ENCODE measurements at regions not wholly inside any gene's neighbourhood (a gene's known extent, or its start where the extent isn't known, plus 50 kb on each side); places are given as distances from the start of the nearest gene placed in this dataset.
"Not testable (repeated sequence)": the region's sequence is repeated elsewhere in the genome, so short reads cannot be mapped to it uniquely, and the experiment has no call there.

DNA sequence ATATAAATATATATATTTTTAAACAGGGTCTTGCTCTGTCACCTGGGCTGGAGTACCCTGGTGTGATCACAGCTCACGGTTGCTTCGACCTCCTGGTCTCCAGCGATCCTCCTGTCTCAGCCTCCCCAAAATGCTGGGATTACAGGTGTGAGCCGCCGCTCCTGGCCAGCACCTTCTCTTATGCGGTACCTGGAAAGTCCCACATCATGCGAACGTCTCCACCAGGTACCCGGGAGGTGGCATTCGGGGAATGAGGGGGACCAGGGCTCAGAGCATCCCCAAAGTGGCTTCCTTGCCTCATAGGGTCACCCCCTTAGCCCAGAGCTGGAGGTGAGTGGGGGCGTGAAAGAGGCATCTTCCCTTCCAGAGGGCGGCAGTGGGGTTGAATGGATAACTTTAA, 84.0 kb upstream of the PPP2R3B start:
- Mint-ChIP-seq H3K9me3 (ENCODE audit: unreplicated experiment) (peaks cover 46% of the 10 kb centered on the region), H3K27ac (ENCODE audit: low read depth, unreplicated experiment) (no peak overlapping the region), H3K27me3 (ENCODE audit: insufficient read depth, unreplicated experiment) (no peaks in the 10 kb centered on the region), H3K36me3 (ENCODE audit: insufficient read depth, unreplicated experiment) (no peaks in the 10 kb centered on the region), H3K4me1 (ENCODE audit: insufficient read depth, unreplicated experiment) (no peaks in the 10 kb centered on the region), H3K4me3 (ENCODE audit: unreplicated experiment) (no peak overlapping the region)
- intact Hi-C loops (cut with micrococcal nuclease): no loop called here
- ChIA-PET POLR2A (no interaction called here), CTCF (no interaction called here)
- TF ChIP-seq, protein P1, sequence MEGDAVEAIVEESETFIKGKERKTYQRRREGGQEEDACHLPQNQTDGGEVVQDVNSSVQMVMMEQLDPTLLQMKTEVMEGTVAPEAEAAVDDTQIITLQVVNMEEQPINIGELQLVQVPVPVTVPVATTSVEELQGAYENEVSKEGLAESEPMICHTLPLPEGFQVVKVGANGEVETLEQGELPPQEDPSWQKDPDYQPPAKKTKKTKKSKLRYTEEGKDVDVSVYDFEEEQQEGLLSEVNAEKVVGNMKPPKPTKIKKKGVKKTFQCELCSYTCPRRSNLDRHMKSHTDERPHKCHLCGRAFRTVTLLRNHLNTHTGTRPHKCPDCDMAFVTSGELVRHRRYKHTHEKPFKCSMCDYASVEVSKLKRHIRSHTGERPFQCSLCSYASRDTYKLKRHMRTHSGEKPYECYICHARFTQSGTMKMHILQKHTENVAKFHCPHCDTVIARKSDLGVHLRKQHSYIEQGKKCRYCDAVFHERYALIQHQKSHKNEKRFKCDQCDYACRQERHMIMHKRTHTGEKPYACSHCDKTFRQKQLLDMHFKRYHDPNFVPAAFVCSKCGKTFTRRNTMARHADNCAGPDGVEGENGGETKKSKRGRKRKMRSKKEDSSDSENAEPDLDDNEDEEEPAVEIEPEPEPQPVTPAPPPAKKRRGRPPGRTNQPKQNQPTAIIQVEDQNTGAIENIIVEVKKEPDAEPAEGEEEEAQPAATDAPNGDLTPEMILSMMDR (IDR thresholded peaks at IDR 0.05; ENCODE audit: unreplicated experiment): no peak
- no peak for DNase-seq (ENCODE audit: unreplicated experiment)
- no TSS peak for BruUV-seq (replicated peaks)

DNA sequence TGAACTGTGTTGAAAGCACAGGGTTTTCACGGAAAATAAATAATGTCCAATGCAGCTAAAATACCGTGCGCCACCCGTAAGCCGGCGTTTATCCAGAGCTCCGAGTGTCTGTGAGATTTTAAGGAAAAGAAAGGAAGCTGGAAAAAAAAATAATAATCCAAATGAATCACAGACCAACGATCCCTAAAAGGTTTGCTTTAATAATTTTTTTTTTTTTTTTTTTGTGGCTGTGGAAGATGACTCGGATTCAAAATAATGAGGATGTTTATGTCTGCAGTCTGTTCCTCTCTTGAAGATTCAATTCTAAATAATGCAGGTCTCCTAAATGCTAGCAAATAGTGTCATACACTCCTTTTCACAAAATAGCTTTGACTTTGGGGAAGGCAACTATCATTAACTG, 84.6 kb upstream of the PPP2R3B start:
- BruUV-seq (replicated peaks): no TSS peak
- Mint-ChIP-seq H3K4me1 (ENCODE audit: insufficient read depth, unreplicated experiment) (no peaks in the 10 kb centered on the region), H3K4me3 (ENCODE audit: unreplicated experiment) (no peak overlapping the region), H3K27ac (ENCODE audit: low read depth, unreplicated experiment) (no peak overlapping the region), H3K36me3 (ENCODE audit: insufficient read depth, unreplicated experiment) (no peaks in the 10 kb centered on the region), H3K27me3 (ENCODE audit: insufficient read depth, unreplicated experiment) (no peaks in the 10 kb centered on the region), H3K9me3 (ENCODE audit: unreplicated experiment) (peaks cover 49% of the 10 kb centered on the region)
- TF ChIP-seq, protein P1 (IDR thresholded peaks at IDR 0.05; ENCODE audit: unreplicated experiment): no peak
- intact Hi-C loops (cut with micrococcal nuclease): no loop called here
- DNase-seq (ENCODE audit: unreplicated experiment): no peak
- ChIA-PET POLR2A (no interaction called here), CTCF (no interaction called here)

- BruUV-seq (replicated peaks); H3K4me3 Mint-ChIP-seq (ENCODE audit: unreplicated experiment); POLR2A ChIA-PET; CTCF ChIA-PET; DNase-seq (ENCODE audit: unreplicated experiment); H3K27ac Mint-ChIP-seq (ENCODE audit: low read depth, unreplicated experiment); intact Hi-C loops (cut with micrococcal nuclease); H3K36me3 Mint-ChIP-seq (ENCODE audit: insufficient read depth, unreplicated experiment); H3K27me3 Mint-ChIP-seq (ENCODE audit: insufficient read depth, unreplicated experiment); H3K4me1 Mint-ChIP-seq (ENCODE audit: insufficient read depth, unreplicated experiment): not testable (repeated sequence)
- peaks cover 52% of the 10 kb centered on the region for H3K9me3 Mint-ChIP-seq (ENCODE audit: unreplicated experiment)
These were observed 85.6 kb upstream of the PPP2R3B start for GRCh38 chrX:472275-472674.

GRCh38 chrX:475926-476723, 89.4 kb upstream of the PPP2R3B start:
- no peak overlapping the region for H3K27ac Mint-ChIP-seq (ENCODE audit: low read depth, unreplicated experiment)
- no peak for DNase-seq (ENCODE audit: unreplicated experiment)
- H3K4me3 Mint-ChIP-seq (ENCODE audit: unreplicated experiment): no peak overlapping the region
- CTCF ChIA-PET: no interaction called here
- no peaks in the 10 kb centered on the region for H3K27me3 Mint-ChIP-seq (ENCODE audit: insufficient read depth, unreplicated experiment)
- intact Hi-C loops (cut with micrococcal nuclease): no loop called here
- H3K9me3 Mint-ChIP-seq (ENCODE audit: unreplicated experiment): peaks cover 53% of the 10 kb centered on the region
- TF ChIP-seq, protein P1 (IDR thresholded peaks at IDR 0.05; ENCODE audit: unreplicated experiment): no peak
- POLR2A ChIA-PET: no interaction called here
- H3K4me1 Mint-ChIP-seq (ENCODE audit: insufficient read depth, unreplicated experiment): no peaks in the 10 kb centered on the region
- no TSS peak for BruUV-seq (replicated peaks)
- H3K36me3 Mint-ChIP-seq (ENCODE audit: insufficient read depth, unreplicated experiment): no peaks in the 10 kb centered on the region

DNA sequence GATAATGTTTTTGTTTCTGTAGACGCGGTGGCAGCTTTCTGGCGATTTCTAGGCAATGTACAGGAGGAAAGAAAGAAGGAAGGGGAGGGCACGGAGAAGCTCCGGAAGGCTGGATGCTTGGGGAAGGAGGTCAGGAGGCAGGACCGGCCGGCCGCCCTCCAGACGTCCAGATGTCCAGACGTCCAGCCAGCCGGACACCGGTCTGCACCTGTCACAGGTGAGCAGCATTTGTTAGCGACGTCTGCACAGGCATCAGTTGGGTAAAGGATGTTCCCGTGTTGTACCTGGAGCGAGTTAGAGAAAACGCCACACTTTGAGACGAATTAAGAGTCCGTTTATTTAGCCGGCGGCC, 90.0 kb upstream of the PPP2R3B start:
- intact Hi-C loops (cut with micrococcal nuclease): no loop called here
- CTCF ChIA-PET: no interaction called here
- no peaks in the 10 kb centered on the region for H3K36me3 Mint-ChIP-seq (ENCODE audit: insufficient read depth, unreplicated experiment)
- H3K27ac Mint-ChIP-seq (ENCODE audit: low read depth, unreplicated experiment): no peak overlapping the region
- POLR2A ChIA-PET: no interaction called here
- H3K4me3 Mint-ChIP-seq (ENCODE audit: unreplicated experiment): no peak overlapping the region
- TF ChIP-seq, protein P1 (IDR thresholded peaks at IDR 0.05; ENCODE audit: unreplicated experiment): no peak
- H3K27me3 Mint-ChIP-seq (ENCODE audit: insufficient read depth, unreplicated experiment): no peaks in the 10 kb centered on the region
- no peak for DNase-seq (ENCODE audit: unreplicated experiment)
- H3K4me1 Mint-ChIP-seq (ENCODE audit: insufficient read depth, unreplicated experiment): no peaks in the 10 kb centered on the region
- H3K9me3 Mint-ChIP-seq (ENCODE audit: unreplicated experiment): peaks cover 54% of the 10 kb centered on the region
- BruUV-seq (replicated peaks): no TSS peak

All from MCF 10A (cell line).